ENCODE measurements at regions not wholly inside any gene's neighbourhood (a gene's known extent, or its start where the extent isn't known, plus 50 kb on each side); places are given as distances from the start of the nearest gene placed in this dataset.

DNA sequence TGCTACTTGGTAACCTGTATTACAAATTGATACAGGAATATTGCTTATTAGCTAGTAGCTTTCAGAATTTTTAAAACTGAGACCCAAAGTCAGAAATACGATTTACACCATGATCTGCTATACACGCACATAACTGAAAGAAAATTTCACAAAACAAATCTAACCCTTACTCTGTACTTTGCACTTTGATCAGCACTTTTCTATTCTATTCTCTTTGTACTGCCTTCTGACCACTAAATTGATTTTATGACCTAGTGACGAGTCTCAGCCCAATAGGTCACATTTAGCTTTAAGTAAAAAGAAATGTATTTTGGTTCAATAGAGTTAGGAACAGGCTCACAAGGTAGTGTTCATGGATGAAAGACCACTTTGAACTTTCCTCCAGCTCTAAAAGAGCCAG is 252.5 kb downstream of the TBX18 start:
- intact Hi-C loops (cut with DNase I, micrococcal nuclease), result no loop called here

DNA sequence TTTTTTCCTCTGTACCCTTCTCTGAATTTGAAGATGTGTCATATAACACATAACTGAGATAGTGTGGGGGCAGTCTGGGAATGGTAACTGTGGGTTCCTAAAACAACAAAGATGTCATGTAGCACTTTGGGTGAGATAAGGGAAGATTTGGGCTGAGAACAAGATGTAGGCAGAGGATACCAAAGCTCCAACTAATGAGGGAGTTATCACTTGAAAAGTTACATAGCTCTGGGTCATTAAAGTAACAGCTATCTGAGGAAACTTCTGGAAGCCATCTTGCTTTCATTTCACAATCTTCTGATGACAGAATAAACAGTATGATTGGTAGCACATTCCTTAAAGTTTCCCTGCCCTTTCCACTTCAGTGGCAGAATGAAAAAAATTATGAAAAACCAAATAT is 255.4 kb downstream of the TBX18 start:
- Mint-ChIP-seq H3K27ac (no peak overlapping the region), H3K4me1 (ENCODE audit: low read depth) (no peaks in the 10 kb centered on the region), H3K9me3 (peaks cover 5% of the 10 kb centered on the region), H3K27me3 (no peaks in the 10 kb centered on the region), H3K4me3 (no peak overlapping the region), H3K36me3 (ENCODE audit: low read depth) (no peaks in the 10 kb centered on the region)
- no peaks in the 10 kb centered on the region for H3K4me1 ChIP-seq (ENCODE audit: insufficient read depth, low read length)
- no peak for ATAC-seq (ENCODE audit: poor library complexity)
- no peak for DNase-seq
- H3K36me3 ChIP-seq (ENCODE audit: insufficient read depth, low read length), result no peaks in the 10 kb centered on the region
- no peak overlapping the region for H3K4me3 ChIP-seq (ENCODE audit: low read length)
- TF ChIP-seq, protein P1, sequence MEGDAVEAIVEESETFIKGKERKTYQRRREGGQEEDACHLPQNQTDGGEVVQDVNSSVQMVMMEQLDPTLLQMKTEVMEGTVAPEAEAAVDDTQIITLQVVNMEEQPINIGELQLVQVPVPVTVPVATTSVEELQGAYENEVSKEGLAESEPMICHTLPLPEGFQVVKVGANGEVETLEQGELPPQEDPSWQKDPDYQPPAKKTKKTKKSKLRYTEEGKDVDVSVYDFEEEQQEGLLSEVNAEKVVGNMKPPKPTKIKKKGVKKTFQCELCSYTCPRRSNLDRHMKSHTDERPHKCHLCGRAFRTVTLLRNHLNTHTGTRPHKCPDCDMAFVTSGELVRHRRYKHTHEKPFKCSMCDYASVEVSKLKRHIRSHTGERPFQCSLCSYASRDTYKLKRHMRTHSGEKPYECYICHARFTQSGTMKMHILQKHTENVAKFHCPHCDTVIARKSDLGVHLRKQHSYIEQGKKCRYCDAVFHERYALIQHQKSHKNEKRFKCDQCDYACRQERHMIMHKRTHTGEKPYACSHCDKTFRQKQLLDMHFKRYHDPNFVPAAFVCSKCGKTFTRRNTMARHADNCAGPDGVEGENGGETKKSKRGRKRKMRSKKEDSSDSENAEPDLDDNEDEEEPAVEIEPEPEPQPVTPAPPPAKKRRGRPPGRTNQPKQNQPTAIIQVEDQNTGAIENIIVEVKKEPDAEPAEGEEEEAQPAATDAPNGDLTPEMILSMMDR (IDR thresholded peaks at IDR 0.05), result no peak
- ChIA-PET CTCF (no interaction called here), POLR2A (no interaction called here)
- no peak overlapping the region for H3K27ac ChIP-seq (ENCODE audit: low read depth in 1 of 2, low read length in 2 of 2)
- H3K27me3 ChIP-seq (ENCODE audit: control insufficient read depth in 1 of 2, insufficient read depth in 2 of 2, low read length in 2 of 2), result no peaks in the 10 kb centered on the region
- intact Hi-C loops (cut with DNase I, micrococcal nuclease), result no loop called here
- H3K9me3 ChIP-seq (ENCODE audit: control insufficient read depth in 1 of 2, insufficient read depth in 1 of 2, low read length in 2 of 2), result no peaks in the 10 kb centered on the region

More for the DNA sequence above, 252.5 kb downstream of the TBX18 start:
- Histone ChIP-seq H3K27me3 (ENCODE audit: control insufficient read depth in 1 of 2, insufficient read depth in 2 of 2, low read length in 2 of 2) (no peaks in the 10 kb centered on the region), H3K4me1 (ENCODE audit: insufficient read depth, low read length) (no peaks in the 10 kb centered on the region), H3K4me3 (ENCODE audit: low read length) (no peak overlapping the region), H3K27ac (ENCODE audit: low read depth in 1 of 2, low read length in 2 of 2) (no peak overlapping the region), H3K9me3 (ENCODE audit: control insufficient read depth in 1 of 2, insufficient read depth in 1 of 2, low read length in 2 of 2) (no peaks in the 10 kb centered on the region), H3K36me3 (ENCODE audit: insufficient read depth, low read length) (no peaks in the 10 kb centered on the region)
- CTCF ChIA-PET, result no interaction called here
- H3K9me3 Mint-ChIP-seq, result peaks cover 2% of the 10 kb centered on the region
- no peaks in the 10 kb centered on the region for H3K27me3 Mint-ChIP-seq
- POLR2A ChIA-PET, result no interaction called here
- no peak overlapping the region for H3K27ac Mint-ChIP-seq
- H3K4me1 Mint-ChIP-seq (ENCODE audit: low read depth), result no peaks in the 10 kb centered on the region
- no peak for DNase-seq
- ATAC-seq (ENCODE audit: poor library complexity), result no peak
- no peak overlapping the region for H3K4me3 Mint-ChIP-seq
- H3K36me3 Mint-ChIP-seq (ENCODE audit: low read depth), result no peaks in the 10 kb centered on the region
- TF ChIP-seq, protein P1 (IDR thresholded peaks at IDR 0.05), result no peak

DNA sequence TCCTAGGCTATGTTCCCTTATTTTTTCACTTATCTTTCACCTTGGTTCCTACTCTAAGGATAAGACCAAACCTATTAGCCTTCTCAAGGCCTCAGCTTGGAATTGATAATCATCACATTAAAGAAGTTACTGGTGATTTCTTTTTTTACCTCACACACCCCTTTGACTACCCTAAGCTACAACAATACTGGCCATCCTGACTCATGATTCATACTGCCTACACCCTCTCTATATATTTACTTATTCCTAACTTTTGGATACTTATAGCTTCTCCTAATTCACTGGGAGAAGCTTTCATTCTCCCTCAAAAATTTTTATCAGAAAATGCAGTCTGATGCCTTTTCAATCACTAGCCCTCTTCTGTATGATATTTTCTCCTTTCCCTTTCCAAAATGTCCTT is 256.1 kb downstream of the TBX18 start:
- Histone ChIP-seq H3K36me3 (ENCODE audit: insufficient read depth, low read length) (no peaks in the 10 kb centered on the region), H3K4me3 (ENCODE audit: low read length) (no peak overlapping the region), H3K4me1 (ENCODE audit: insufficient read depth, low read length) (no peaks in the 10 kb centered on the region), H3K27me3 (ENCODE audit: control insufficient read depth in 1 of 2, insufficient read depth in 2 of 2, low read length in 2 of 2) (no peaks in the 10 kb centered on the region), H3K27ac (ENCODE audit: low read depth in 1 of 2, low read length in 2 of 2) (no peak overlapping the region), H3K9me3 (ENCODE audit: control insufficient read depth in 1 of 2, insufficient read depth in 1 of 2, low read length in 2 of 2) (peaks cover 0 to 3% of the 10 kb centered on the region in 2 experiments)
- no peaks in the 10 kb centered on the region for H3K27me3 Mint-ChIP-seq
- no peak overlapping the region for H3K4me3 Mint-ChIP-seq
- DNase-seq, result no peak
- no peaks in the 10 kb centered on the region for H3K36me3 Mint-ChIP-seq (ENCODE audit: low read depth)
- ChIA-PET POLR2A (no interaction called here), CTCF (no interaction called here)
- TF ChIP-seq, protein P1 (IDR thresholded peaks at IDR 0.05), result no peak
- no peaks in the 10 kb centered on the region for H3K4me1 Mint-ChIP-seq (ENCODE audit: low read depth)
- H3K27ac Mint-ChIP-seq, result no peak overlapping the region
- ATAC-seq (ENCODE audit: poor library complexity), result no peak
- H3K9me3 Mint-ChIP-seq, result peaks cover 5% of the 10 kb centered on the region
- intact Hi-C loops (cut with DNase I, micrococcal nuclease), result no loop called here
